ENCODE measurements at regions not wholly inside any gene's neighbourhood (a gene's known extent, or its start where the extent isn't known, plus 50 kb on each side); places are given as distances from the start of the nearest gene placed in this dataset.
"Not testable (repeated sequence)": the region's sequence is repeated elsewhere in the genome, so short reads cannot be mapped to it uniquely, and the experiment has no call there.

GRCh38 chr4:12445711-12446235 lies 1017.1 kb upstream of the HS3ST1 start:
- FAIRE-seq: no peak

GRCh38 chr4:12439633-12440305 lies 1011.1 kb upstream of the HS3ST1 start:
- TF ChIP-seq, protein P1, sequence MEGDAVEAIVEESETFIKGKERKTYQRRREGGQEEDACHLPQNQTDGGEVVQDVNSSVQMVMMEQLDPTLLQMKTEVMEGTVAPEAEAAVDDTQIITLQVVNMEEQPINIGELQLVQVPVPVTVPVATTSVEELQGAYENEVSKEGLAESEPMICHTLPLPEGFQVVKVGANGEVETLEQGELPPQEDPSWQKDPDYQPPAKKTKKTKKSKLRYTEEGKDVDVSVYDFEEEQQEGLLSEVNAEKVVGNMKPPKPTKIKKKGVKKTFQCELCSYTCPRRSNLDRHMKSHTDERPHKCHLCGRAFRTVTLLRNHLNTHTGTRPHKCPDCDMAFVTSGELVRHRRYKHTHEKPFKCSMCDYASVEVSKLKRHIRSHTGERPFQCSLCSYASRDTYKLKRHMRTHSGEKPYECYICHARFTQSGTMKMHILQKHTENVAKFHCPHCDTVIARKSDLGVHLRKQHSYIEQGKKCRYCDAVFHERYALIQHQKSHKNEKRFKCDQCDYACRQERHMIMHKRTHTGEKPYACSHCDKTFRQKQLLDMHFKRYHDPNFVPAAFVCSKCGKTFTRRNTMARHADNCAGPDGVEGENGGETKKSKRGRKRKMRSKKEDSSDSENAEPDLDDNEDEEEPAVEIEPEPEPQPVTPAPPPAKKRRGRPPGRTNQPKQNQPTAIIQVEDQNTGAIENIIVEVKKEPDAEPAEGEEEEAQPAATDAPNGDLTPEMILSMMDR (IDR thresholded peaks at IDR 0.05): no peak
- Histone ChIP-seq H3K36me3 (no peaks in the 10 kb centered on the region), H3K9me3 (no peaks in the 10 kb centered on the region), H3K27ac (no peak overlapping the region), H3K4me1 (no peaks in the 10 kb centered on the region), H3K27me3 (no peaks in the 10 kb centered on the region), H3K4me3 (no peak overlapping the region)
- 58 to 69% methylated on average over 5 of the region's 5 CpGs for WGBS, 2 donors
- DNase-seq (no peak), ATAC-seq (no peak), FAIRE-seq (no peak)
- intact Hi-C loops (cut with DNase I): no loop called here

More at GRCh38 chr4:12445711-12446235, 1017.1 kb upstream of the HS3ST1 start:
- DNase-seq (no peak), ATAC-seq (no peak)
- intact Hi-C loops (cut with DNase I): no loop called here
- no peak overlapping the region for H3K4me3 ChIP-seq
- WGBS, 2 donors: 38 to 43% methylated on average over 4 of the region's 4 CpGs
- H3K36me3 ChIP-seq: no peaks in the 10 kb centered on the region
- H3K9me3 ChIP-seq: no peaks in the 10 kb centered on the region
- H3K4me1 ChIP-seq: no peaks in the 10 kb centered on the region
- H3K27me3 ChIP-seq: no peaks in the 10 kb centered on the region
- TF ChIP-seq, protein P1 (IDR thresholded peaks at IDR 0.05): no peak
- no peak overlapping the region for H3K27ac ChIP-seq

GRCh38 chr4:12431259-12431658 lies 1002.6 kb upstream of the HS3ST1 start:
- H3K4me3 ChIP-seq; H3K4me1 ChIP-seq; DNase-seq; H3K36me3 ChIP-seq; H3K27me3 ChIP-seq; H3K27ac ChIP-seq; H3K9me3 ChIP-seq; ATAC-seq; intact Hi-C loops (cut with DNase I); FAIRE-seq: not testable (repeated sequence)
- WGBS, 2 donors: 74 to 83% methylated on average over 7 of the region's 7 CpGs

DNA sequence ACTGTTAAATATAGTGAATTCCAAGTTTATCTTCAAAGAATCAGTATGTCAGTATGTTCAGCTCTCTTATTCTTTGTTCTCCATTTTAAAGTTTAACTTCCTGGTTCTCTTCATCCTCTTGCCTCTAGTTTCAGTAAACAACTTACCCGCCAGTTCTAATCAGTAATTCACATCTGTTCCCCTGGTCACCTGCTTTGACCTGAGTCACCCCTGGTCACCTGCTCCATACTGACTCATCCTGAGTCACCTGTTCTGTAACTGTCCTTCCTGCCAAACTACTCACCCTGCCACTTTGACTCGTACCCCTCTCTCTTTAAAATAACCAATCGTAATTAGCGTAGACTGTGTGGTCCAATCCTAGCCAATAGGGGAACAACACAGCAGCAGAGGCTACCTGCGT lies 992.7 kb upstream of the HS3ST1 start:
- Histone ChIP-seq H3K4me3 (no peak overlapping the region), H3K27ac (no peak overlapping the region), H3K4me1 (no peaks in the 10 kb centered on the region), H3K36me3 (no peaks in the 10 kb centered on the region), H3K27me3 (no peaks in the 10 kb centered on the region), H3K9me3 (no peaks in the 10 kb centered on the region)
- TF ChIP-seq, protein P1 (IDR thresholded peaks at IDR 0.05): no peak
- intact Hi-C loops (cut with DNase I): no loop called here
- ATAC-seq (no peak), DNase-seq (no peak), FAIRE-seq (no peak)
- WGBS, 2 donors: 56 to 70% methylated on average over 5 of the region's 5 CpGs

GRCh38 chr4:12416755-12417154 lies 988.1 kb upstream of the HS3ST1 start:
- intact Hi-C loops (cut with DNase I): no loop called here
- no peak overlapping the region for H3K4me3 ChIP-seq
- DNase-seq: no peak
- no peak for ATAC-seq
- no peak overlapping the region for H3K27ac ChIP-seq
- H3K36me3 ChIP-seq: no peaks in the 10 kb centered on the region
- TF ChIP-seq, protein P1 (IDR thresholded peaks at IDR 0.05): no peak
- WGBS, 2 donors: 60 to 86% methylated on average over 1 of the region's 1 CpG
- no peaks in the 10 kb centered on the region for H3K4me1 ChIP-seq
- H3K9me3 ChIP-seq: no peaks in the 10 kb centered on the region
- H3K27me3 ChIP-seq: no peaks in the 10 kb centered on the region
- no peak for FAIRE-seq

Measured in pancreas (tissue), 10 donors.